KMS-11 (cell line): ENCODE measurements at regions not wholly inside any gene's neighbourhood (a gene's known extent, or its start where the extent isn't known, plus 50 kb on each side); places are given as distances from the start of the nearest gene placed in this dataset.

Experiments used
- H2AFZ ChIP-seq: fragments of 200-600 bp; sonication (generic); 2 replicates; pipeline ENCODE4 v1.6.1; 2016; ENCODE audit warnings: antibody characterized with exemption, mixed run types, low read depth
- H3K27ac ChIP-seq: fragments of 200-600 bp; sonication (generic); 2 replicates; pipeline ENCODE4 v1.6.1; 2016; ENCODE audit warnings: mild to moderate bottlenecking, mixed run types
- H3K27me3 ChIP-seq: fragments of 200-600 bp; sonication (generic); 2 replicates; pipeline ENCODE4 v1.6.1; 2017; ENCODE audit warnings: mild to moderate bottlenecking, low read depth, mixed run types, moderate library complexity; ENCODE audit not compliant: insufficient read depth
- H3K36me3 ChIP-seq: fragments of 200-600 bp; sonication (generic); 2 replicates; pipeline ENCODE4 v1.6.1; 2017; ENCODE audit warnings: mild to moderate bottlenecking, mixed run types; ENCODE audit not compliant: insufficient read depth
- H3K4me1 ChIP-seq: fragments of 200-600 bp; sonication (generic); 2 replicates; pipeline ENCODE4 v1.6.1; 2016; ENCODE audit warnings: mild to moderate bottlenecking, low read depth, mixed run types; ENCODE audit not compliant: poor library complexity, severe bottlenecking
- H3K4me2 ChIP-seq: fragments of 200-600 bp; sonication (generic); 2 replicates; pipeline ENCODE4 v1.7.0; 2016; ENCODE audit warnings: mild to moderate bottlenecking, mixed run types
- H3K4me3 ChIP-seq: fragments of 200-600 bp; sonication (generic); IDR thresholded peaks from 2 replicates; pipeline ENCODE4 v1.6.1; 2017; ENCODE audit warnings: low read depth, low read length, mixed read lengths; ENCODE audit not compliant: insufficient read depth
- H3K79me2 ChIP-seq: fragments of 200-600 bp; sonication (generic); 2 replicates; pipeline ENCODE4 v1.6.1; 2016; ENCODE audit warnings: low read depth, mixed run types; ENCODE audit not compliant: insufficient read depth
- H3K9ac ChIP-seq: fragments of 200-600 bp; sonication (generic); 2 replicates; pipeline ENCODE4 v1.6.1; 2016; ENCODE audit warnings: mild to moderate bottlenecking, mixed run types
- H4K20me1 ChIP-seq: fragments of 200-600 bp; sonication (generic); 2 replicates; pipeline ENCODE4 v1.6.1; 2016; ENCODE audit warnings: mild to moderate bottlenecking, mixed run types; ENCODE audit not compliant: insufficient read depth
- CTCF ChIP-seq: fragments of 200-600 bp; sonication (generic); conservative IDR thresholded peaks from 2 replicates; pipeline ENCODE4 v1.6.1; 2017; ENCODE audit warnings: low read depth, mild to moderate bottlenecking, antibody characterized with exemption, low read length, moderate library complexity, mixed read lengths

DNA sequence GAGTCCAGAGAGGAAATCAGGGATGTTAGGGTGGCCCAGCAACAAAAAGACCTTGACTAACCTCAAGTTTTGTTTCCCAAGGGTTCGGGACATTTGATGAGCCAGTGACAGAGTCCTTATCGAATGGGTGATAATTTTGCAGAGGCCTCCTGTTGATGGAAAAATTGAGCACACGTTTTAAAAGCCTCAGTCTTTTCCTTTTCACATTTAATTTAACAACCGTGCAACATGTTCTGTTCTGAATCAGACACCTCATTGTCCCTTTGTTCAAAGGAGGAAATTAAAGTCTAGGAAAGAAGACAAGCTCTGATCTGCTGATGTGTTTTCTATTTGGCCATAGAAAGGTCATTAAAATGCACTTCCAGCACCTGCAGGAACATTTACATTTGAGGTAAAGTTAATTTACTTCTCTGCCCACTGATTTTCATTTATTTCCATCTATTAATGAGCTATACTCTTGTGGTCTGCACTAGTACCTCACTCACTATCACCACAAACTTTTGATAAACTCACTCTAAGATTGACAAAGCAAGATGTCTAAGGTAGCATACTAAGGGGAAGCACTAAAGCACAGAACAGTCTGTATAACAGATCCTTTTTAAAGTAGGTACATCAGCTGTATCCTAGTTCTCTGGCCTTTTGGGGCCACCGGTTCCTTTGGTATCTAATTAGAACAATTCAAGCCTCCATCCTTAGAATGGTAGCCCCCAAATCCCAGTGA, 147.0 kb downstream of the RPAP3 start:
- no peak overlapping the region for H3K4me2 ChIP-seq
- H3K4me1 ChIP-seq: no peaks in the 10 kb centered on the region
- no peak overlapping the region for H3K27ac ChIP-seq
- no peaks in the 10 kb centered on the region for H3K36me3 ChIP-seq
- H3K79me2 ChIP-seq: no peaks in the 10 kb centered on the region
- no peak overlapping the region for H3K9ac ChIP-seq
- H3K27me3 ChIP-seq: no peaks in the 10 kb centered on the region
- H2AFZ ChIP-seq: no peak overlapping the region
- no peak overlapping the region for H3K4me3 ChIP-seq
- no peaks in the 10 kb centered on the region for H4K20me1 ChIP-seq
- no peak for TF ChIP-seq CTCF

- no peaks in the 10 kb centered on the region for H3K4me1 ChIP-seq
- no peaks in the 10 kb centered on the region for H3K79me2 ChIP-seq
- no peak overlapping the region for H2AFZ ChIP-seq
- H3K27me3 ChIP-seq: no peaks in the 10 kb centered on the region
- H3K9ac ChIP-seq: no peak overlapping the region
- H3K4me3 ChIP-seq: no peak overlapping the region
- no peaks in the 10 kb centered on the region for H3K36me3 ChIP-seq
- H4K20me1 ChIP-seq: no peaks in the 10 kb centered on the region
- H3K27ac ChIP-seq: no peak overlapping the region
- H3K4me2 ChIP-seq: no peak overlapping the region
- TF ChIP-seq CTCF: no peak
Measured at GRCh38 chr12:47557386-47557785, 148.4 kb downstream of the RPAP3 start.

DNA sequence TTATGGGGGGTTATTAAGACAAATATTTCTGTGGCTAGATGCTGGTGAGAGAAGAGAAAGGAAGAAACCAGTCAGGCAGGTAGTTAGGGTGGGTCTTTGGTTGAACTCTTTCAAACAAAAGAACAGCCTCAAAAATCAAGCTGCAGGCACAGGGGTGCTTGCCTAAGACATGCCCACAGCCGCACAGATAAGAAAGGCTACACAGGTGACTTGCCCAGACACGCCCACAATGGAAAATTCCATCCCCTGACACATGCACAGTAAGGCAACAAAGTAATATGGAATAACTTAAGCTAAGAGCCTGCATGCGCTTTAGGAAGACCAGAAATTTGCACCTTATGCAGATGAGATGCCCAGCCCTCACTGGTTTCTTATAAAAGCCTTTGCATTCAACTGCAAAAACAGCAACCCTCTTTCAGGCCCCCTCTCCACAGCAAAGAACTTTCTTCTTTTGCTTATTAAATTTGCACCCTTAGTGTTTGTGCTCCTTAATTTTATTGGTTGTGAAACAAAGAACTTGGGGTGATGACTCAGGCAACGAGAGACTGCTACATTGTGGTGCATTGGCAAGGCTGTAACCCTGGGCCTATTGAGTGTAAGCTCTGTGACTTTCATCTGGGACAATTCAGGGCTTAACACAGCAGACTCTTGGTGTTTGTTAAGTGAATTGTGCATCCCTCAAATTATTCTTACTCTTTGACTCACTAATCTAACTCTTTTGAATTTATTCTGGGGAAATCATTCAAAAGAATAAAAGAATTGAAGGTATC, 149.4 kb downstream of the RPAP3 start:
- Histone ChIP-seq H3K4me2 (no peak overlapping the region), H3K4me3 (no peak overlapping the region), H3K27me3 (no peaks in the 10 kb centered on the region), H4K20me1 (no peaks in the 10 kb centered on the region), H3K4me1 (no peaks in the 10 kb centered on the region), H2AFZ (no peak overlapping the region), H3K36me3 (no peaks in the 10 kb centered on the region), H3K9ac (no peak overlapping the region), H3K27ac (no peak overlapping the region), H3K79me2 (no peaks in the 10 kb centered on the region)
- no peak for TF ChIP-seq CTCF

DNA sequence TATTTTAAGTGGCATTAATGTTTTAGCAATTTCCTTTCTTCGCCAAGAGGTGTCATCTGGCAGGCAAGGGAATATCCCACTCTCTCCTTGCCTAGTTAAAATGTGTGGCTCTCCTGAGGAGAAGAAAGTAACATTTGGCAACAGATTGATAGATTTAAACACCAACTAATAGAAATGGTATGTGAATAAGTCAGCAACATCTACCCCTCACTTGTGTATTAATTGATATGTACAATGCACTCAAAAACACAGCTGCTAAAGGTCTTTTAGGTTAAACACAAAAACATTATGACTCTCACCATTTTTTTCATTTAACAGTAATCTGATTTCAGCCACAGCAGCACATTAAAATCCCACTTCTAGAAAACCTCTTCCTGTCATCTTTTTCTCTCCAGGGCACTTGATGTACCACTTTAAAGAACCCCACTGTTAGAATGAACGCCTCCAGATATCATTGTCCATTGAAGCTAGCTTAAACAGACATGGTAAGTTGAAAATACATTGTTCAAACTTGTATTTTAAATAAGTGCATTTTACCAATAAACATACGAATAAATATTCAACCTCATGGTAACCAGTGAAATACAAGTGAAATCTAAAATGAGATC, 151.7 kb downstream of the RPAP3 start:
- Histone ChIP-seq H3K27ac (no peak overlapping the region), H3K9ac (no peak overlapping the region), H3K36me3 (no peaks in the 10 kb centered on the region), H3K4me1 (no peaks in the 10 kb centered on the region), H3K4me2 (no peak overlapping the region), H3K79me2 (no peaks in the 10 kb centered on the region), H3K4me3 (no peak overlapping the region), H4K20me1 (no peaks in the 10 kb centered on the region), H2AFZ (no peak overlapping the region), H3K27me3 (no peaks in the 10 kb centered on the region)
- TF ChIP-seq CTCF: no peak
